ENCODE measurements at regions not wholly inside any gene's neighbourhood (a gene's known extent, or its start where the extent isn't known, plus 50 kb on each side); places are given as distances from the start of the nearest gene placed in this dataset.

DNA sequence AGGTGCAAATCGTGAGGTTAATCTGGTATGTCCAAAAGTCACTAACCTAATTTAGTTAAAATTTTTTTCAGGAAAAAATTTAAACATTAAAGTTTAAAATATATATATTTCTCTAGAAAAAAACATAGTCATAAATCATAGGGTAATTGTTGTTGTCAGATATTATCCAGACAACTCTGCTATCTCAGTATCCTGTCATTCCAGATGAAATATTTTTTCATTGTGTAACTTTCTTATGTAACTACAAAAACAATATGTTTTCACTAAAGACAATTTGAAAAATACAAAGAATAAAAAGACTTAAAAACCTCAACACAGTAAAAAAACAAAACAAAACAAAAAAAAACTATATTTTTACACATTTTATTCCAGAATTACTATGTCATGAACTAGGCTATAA is 57.6 kb downstream of the TENT5A start:
- DNase-seq, result no peak

DNA sequence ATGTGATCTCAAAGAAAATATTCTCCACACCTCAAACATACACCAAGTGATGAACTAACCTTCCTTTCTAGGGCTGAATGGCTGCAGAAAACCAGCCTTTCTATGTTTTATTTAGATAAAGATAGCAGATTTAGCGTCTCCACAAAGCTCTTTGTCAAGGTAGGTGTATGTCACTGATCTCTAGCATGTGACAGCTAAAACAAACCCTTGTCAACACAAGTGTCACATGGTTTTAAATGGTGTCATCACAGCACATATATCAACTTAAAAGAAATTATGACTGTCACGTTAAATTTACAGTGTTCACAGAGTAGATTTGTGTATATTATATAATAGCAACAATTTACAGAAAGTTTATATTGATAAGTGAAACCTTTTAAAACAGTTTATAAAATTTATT is 58.3 kb downstream of the TENT5A start:
- DNase-seq, result no peak

DNA sequence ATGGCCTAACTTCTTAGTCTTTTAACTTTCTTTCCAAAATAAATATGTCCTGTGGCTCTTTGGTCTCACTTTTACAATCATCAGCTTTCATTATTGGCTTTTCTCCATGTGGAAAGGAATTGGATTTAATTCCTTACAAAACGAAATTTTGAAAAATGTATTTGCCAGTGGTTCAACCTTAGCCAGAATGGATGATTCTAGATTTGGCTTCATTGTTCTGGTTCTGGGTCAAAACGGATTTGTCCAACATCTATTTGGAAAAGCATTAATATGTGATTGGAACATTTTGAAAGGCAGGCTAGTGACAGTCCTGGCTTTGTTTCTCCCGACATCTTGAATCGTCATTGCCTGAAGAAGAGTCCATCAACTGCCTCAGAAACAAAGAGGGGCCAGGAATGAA is 59.2 kb downstream of the TENT5A start:
- DNase-seq, result no peak

DNA sequence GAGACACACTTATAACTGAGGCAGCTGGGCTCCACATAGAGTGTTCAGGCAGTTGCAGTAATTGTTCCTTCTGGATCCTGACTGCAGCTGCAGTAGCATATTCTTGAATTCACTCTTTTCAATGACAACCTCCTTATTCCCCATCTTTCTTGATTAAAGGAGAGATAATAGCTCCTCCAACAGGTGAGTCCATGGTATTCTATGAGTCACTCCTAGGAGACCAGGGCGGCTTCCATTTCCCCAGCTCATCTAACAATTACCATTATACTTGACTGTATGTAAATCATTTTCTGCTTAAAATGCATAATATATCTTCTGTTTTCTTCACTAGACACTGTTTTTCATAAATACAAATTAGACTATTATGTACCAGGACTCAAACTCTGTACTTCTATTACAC is 62.4 kb downstream of the TENT5A start:
- no peak for DNase-seq

DNA sequence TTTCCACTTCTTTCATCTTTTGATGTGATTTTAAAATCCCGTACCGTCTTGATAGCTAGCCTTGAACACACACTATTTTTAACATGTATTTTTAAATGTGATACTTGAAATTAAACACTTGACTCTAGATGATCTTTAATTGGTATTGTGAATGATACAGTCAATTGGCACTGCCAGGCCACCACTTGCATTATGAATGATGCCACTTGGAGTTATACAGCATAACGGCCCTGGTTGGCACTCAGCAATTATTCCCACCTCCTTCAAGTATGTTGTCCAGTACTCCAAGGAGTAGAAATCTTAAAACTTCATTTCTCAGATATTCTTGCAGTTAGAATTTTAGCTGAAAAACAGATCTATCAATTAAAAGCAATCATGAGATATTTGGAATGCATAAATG is 62.9 kb downstream of the TENT5A start:
- no peak for DNase-seq

DNA sequence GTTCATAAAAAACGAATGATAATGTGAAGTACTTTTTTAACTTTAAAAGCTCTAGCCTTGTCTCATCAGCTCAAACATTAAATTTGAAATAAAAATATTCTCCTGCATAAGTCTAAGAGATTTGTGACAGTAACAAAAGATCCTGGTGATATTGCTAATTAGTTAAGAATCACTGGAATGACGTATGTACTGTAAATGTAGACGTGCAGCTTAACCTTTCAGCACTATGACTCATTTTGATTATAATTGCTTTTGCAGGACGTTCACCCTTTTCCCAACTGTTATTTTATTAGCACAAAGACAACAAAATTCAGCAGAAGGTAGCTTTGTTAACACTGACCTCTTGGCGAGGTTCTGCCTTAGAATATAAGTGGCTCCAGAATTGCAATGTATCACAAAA is 68.6 kb downstream of the TENT5A start:
- DNase-seq, result no peak

DNA sequence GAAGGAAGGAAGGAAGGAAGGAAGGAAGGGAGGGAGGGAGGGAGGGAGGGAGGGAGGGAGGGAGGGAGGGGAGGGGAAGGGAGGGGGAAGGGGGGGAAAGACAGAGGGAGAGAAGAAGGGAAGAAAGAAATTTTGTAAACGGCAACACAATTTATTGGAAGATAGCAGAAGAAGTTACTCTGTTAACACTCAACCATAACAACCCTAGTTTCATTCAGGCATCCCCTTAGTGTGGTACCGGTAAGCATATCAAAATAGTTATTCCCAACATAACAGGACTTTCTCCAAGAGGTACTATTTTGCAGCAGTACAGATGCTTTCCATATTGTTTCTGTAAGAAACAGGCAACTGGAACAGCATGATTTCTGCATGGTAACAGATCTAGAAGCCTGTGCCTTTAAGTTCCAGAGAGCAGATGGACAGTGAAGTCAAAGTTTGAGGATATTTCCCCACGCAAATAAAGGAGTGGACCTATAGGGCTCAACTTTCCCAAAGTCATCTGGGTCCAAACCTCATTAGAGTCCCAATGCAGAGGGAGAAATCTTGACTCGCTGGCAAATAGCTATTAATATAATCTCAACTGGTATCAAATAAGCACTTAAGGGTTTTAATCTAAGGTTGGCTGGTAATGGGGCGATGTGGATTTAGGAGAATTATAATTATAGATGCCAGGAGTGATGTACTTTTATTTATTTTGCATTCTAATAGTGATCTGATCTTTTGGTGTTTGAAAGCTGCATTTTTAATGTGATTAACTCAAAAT is 69.4 kb downstream of the TENT5A start:
- DNase-seq, result no peak

DNA sequence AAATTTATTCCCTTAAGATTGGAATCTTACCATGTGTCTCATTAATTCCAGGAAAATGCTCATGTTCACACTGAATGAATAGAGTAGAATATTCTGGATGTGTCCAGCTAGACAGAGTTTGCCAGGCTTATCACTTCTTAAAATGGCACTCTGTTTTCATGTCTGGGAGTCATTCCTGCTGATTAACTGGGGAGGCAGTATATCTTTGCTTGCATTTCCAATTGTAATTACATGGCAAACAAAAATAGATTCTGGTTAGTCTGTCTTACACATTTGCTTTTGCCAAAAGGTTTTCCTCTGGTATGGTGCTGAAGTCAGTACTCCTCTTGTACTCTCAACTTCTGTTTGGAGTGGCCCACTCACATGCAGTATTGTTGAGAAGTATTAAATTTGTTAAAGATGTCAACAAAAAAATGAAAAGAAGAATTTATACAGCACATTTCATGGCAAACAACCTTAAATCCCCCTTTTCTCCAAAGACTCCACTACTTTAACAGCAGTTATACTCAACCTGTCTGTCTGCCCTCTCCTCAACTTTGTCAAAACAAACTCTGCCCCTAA is 70.2 kb downstream of the TENT5A start:
- DNase-seq, result no peak

DNA sequence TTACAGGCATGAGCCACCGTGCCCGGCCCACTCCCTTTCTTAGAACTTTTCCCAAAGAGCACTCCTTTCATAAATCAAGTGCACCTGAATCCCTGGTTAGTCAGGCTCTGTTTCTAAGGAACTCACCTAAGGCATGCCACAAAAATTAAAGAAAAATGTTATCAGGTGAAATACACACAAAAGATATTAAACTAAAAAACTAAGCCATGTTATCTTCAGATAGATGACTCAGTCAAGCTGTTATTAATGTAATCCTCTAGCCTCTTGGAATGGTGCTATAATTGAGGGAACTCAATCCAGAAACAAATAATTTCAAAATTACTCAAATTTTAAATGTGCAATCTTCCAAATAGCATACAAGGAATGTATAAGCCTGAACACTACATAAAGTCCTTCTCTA is 83.0 kb downstream of the TENT5A start:
- no peak for DNase-seq

DNA sequence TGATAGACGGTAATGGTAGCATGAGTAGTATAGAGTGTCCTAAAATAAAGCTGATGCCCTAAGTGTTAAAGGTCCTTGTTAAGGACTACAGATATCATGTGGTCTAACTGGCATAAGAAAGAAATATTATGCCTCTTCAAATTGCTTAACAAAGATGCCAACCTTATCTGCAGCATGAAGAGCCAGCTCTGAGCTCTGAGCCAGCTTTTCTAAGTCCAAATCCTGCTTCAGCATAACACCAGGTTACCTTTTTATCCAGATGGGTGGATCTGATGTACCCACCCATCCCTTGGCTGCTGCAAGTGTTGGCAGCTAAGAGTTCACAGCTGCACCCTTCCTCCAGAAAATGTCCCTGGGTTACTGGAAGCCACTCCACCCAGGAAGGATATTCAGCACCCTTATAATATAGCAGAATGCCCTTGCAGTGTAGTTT is 83.8 kb downstream of the TENT5A start:
- no peak for DNase-seq

DNA sequence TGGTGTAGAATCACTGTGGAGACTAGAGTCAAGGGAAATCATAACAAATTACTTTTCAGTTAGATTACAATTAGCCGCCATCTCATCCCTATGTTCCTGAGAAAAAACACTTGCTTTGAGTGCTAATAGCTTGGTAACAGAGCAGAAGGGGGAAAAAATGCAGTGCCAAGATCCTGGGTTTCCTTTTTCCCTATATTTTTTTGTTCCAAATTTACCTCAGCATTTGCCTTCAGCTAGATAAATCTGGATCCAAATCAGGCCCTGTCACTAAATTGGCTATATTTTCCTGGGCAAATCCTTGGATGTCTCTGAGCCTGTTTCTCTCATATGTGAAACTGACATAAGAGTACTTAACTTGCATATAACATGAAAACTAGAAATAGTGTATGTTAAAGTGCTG is 86.0 kb downstream of the TENT5A start:
- no peak for DNase-seq

DNA sequence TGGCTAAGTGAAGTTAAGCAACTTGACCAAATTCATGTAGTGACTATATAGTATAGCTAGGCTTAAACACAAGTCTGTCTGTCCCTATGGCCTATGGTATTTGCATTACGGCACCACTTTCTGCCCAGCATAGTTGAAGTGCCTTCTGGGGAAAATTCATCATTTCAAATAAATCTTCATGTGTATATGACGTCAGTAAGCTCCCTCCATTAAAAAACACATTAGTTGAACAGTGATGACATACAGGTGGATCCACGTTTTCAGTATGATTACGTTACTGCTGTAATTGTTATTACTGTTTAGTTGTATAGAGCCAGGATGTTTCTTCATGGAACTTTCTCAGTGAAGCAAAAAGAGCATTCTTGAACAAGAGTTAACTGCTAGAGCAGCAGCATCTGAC is 96.2 kb downstream of the TENT5A start:
- DNase-seq, result no peak

DNA sequence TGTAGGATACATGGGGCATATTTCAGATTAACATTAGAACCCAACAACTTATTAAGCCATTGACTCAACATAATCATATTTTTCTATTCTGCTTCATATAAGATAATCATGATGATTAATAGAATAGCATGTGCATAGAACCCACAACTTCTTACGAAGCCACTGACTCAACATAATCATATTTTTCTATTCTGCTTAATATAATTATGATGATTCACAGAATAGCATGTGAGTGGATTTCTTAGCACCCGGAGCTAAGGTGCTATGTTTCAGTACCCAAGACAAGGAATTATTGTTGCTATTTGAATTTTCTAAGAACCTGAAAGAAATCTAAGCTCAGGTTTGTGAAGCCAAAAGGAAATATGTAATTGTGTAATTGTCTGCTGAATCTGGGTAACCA is 96.8 kb downstream of the TENT5A start:
- no peak for DNase-seq

DNA sequence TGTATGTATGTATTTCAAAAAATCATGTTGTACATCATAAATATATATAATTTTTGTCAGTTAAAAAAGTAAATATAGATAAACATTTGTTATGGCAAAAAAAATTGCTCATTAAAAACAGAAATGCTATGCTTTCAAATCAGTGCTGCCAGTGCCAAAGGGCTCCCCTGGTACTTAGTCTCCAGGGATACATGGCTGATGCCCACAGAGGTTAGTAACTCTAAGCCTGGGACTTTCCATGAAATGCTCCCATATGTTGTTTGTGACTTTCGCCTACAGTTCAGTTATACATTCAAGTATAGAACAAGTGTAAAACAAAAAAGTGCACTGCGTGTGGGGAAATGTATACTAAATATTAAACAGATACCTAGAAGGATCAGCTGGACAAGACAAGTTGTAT is 104.0 kb downstream of the TENT5A start:
- no peak for DNase-seq

DNA sequence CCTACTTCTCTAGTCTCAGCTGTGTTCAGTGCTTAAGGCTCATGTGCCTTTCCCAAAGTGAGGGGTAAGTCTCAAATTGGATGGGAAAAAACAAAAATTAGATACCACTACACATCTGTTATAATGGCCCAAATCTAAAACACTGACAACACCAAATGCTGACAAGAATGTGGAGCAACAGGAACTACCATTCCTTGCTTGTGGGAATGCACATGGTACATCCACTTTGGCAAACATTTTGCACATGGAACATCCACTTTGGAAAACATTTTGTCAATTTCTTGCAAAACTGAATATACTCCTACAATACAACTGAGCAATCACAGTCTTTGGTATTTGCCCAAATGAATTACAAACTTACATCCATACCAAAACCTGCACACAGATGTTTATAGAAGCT is 109.3 kb downstream of the TENT5A start:
- DNase-seq, result no peak

DNA sequence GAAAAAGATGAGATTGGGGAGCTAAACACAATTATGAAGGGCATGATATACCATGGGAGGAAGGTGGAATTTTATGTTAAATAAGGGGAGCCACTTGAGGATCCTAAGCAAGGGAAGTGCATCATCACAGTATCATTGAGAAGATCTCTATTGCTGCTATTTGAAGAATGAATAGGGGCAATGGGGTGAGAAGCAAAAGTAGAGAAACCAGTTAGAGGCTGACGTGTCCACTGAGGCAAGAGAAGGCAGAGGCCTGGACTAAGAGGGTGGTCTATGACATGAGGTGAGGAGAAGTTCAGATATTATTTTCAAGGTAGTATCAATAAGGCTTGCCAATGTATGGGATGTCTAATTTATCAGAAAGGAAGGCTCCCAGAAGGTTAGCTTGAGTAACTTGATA is 111.6 kb downstream of the TENT5A start:
- no peak for DNase-seq

DNA sequence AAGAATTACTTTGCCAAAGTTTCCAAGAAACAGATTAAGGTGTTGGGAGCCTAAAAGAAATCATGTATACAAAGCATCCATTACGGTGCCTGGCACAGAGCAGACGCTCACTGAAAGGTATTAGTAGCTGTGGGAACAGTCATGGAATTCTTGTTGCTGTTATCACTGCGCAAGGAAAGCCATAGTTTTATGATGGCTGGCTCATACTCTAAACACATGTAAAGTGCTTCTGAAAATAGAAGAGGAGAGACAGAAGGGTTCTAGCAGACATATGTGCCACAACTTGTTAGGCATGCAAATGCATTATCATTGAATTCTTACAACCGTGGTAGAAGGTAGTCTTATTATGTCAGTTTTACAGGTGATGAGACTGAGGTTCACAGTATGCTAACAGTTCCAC is 112.4 kb downstream of the TENT5A start:
- DNase-seq, result no peak

DNA sequence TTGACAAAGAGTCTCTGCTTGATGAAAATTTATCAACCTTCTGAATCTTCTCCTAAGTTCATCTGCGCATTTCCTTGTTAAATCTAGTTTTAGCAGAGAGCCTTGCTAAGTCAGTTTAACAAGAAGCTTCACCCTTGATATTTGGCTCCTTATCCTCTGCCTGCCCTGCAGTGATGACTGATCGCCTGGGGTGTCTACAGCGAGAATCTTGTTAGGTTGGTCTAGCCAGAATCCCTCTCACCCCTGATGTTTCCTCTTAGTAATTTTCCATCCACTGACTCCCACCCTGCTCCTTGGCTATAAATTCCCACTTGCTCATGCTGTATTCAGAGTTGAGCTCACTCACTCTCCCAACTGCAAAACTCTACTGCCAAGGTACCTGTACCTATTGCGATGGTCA is 114.1 kb downstream of the TENT5A start:
- DNase-seq, result no peak

DNA sequence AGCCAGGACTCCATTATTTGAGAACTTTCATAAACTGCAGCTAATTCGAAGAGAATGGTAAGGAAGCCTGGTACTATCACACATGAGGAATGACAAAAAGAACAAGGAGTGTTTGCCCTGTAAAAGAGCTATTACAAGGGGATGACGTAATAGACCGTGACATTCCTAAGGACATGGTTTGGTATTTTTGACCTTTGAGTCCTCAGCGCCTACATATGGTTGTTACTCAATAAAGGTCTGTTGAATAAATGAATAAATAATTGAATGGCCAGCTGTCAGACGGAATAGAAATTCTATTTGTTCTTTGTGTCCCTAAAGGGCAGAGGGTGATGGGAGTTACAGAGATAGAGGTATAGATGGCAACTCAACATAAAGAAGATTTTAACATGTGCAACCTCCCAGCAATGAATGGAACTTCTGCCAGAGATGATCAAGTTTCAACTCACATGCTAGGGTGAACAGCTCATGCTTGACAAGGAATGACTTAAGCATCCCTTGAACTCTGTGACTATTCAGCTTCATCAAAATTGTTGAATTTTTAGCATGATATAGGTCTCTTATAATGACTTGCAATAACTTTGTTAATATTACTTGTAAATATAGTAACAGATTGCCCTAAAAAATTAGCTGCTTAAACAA is 115.4 kb downstream of the TENT5A start:
- no peak for DNase-seq

DNA sequence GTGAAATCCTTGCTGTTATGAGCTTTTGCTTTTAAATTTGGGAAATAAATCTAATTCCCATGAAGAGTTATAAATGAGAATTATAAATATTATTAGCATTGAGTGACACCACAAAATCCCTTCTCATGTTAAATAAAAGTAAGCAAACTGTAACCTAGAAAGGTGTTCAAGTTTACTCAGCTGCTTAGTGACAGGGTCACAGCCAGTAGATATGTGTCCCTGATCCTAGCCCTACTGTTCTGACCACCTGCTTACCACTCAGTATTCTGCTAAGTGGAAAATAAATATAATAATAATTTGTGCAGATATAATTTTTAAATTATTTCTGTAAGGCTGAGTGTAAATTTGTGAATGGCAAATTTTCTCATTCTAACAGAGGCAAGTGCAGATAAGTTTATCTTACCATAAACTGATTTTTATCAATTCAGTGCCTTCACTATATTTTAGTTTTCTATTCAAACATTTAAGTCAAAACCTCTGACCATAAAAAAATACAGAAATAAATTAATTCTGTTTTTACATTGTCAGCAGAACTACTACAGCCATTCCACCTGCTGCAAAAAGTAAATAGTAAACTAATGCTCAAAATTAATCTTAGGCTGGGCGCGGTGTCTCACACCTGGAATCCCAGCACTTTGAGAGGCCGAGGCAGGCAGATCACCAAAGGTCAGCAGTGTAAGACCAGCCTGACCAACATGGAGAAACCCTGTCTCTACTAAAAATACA is 118.2 kb downstream of the TENT5A start:
- DNase-seq, result no peak

DNA sequence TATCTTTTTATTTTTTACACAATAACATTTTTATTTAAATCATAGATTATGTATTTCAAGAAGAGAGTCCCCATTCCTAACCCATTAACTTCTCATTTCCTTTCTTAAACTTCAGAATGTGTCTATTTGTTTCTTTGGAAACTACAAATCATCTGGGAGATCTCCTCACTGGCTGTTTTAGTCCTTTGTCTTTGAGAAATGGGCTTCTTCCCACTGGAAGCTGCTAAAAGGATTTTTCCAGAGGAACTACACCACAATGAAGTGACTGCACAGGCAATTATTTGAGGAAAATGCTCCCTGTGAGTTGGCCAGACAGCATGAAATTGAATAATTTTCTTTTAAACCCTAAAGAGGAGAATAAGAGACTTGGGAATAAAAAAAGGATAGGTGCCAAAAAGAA is 119.1 kb downstream of the TENT5A start:
- no peak for DNase-seq

DNA sequence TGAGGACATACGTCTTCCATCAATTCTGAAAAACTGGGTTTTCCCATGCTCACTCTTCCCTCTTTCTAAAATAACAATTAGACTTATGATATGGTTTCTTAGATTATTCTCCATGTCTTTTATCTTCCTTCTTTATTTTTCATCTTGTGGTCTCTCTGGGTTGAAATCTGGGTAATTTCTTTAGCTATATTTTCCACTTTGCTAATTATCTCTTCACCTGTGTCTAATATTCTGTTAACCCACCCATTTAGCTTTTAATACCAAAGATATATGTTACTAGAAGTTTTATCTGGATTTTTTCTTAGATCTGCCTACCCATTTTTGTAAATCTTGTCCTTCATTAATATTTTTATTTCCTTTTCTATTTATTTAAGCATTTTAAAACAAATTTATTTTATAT is 121.8 kb downstream of the TENT5A start:
- DNase-seq, result no peak

DNA sequence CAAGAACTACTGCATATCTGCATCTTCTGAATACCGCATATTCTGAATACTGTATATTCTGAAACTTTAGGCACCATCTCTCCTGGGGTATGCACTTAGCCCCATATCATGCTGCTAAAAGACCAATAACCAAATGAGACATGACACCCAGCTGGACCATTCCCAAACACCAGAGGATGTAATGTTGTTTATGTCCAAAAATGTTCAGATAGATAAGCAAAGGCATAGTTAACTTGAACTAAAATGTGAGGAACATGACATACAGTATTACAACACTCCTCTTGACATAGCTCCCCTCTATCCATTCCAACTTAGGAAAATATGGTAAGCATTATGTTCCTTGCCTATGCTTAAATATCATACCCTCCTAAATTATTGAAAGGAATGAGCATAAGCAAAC is 127.3 kb downstream of the TENT5A start:
- no peak for DNase-seq

DNA sequence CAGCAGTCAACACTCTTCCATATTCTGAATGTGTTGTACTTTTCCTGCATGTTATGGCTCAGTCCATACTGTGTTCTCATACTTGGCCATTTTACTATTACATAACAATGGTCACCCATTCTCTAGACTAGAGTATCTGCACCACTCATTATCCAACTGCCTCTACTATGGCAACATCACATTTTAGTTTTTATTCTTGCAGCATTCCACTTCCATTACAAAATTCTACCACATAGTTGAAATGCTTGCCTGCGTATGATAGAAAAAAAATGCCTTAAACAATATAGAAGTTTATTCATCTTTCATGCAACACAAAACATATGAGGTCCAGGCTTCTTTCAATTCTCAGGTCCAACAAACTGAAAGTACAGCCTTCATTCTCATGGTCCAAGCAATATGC is 128.0 kb downstream of the TENT5A start:
- no peak for DNase-seq
